Astrocyte of the cerebellum (primary cell): ENCODE measurements at regions not wholly inside any gene's neighbourhood (a gene's known extent, or its start where the extent isn't known, plus 50 kb on each side); places are given as distances from the start of the nearest gene placed in this dataset.
A peak's percentile ranks its signal among the peaks of the same experiment; 100 is the strongest.

Source experiments
- DNase-seq: peaks from one replicate; pipeline ENCODE4 v3.0.0-alpha.2; 2011; ENCODE audit warnings: low read depth
- H3K4me3 ChIP-seq: 2 replicates; pipeline ENCODE4 v1.5.1; 2011; ENCODE audit warnings: mild to moderate bottlenecking, low read depth, low read length, moderate library complexity
- in situ Hi-C: cut with HindIII; loops from 2 replicates; pipeline ENCODE4 v1.10.0; 2017; ENCODE audit warnings: low sequenced_read_pairs
- TF ChIP-seq, protein P1 (sequence below): IDR thresholded peaks from 2 replicates; pipeline ENCODE4 v1.5.1; 2012; ENCODE audit warnings: low read length, low read depth, moderate library complexity, mild to moderate bottlenecking; ENCODE audit errors: missing control alignments

DNA sequence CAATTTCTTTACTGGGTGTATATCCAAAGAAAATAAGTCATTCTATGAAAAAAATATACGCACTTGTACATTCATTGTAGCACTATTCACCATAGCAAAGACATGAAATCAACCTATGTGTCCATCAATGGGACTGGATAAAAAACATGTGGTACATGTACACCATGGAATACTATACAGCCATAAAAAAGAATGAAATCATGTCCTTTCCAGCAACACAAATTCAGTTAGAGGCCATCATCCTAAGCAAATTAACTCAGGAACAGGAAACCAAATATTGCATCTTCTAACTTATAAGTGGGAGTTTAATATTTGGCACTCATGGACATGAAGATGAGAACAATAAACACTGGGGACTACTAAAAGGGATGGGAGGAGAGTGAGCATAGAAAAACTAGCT, 325.7 kb downstream of the TGFB2 start:
- in situ Hi-C loops: no loop called here
- TF ChIP-seq, protein P1, sequence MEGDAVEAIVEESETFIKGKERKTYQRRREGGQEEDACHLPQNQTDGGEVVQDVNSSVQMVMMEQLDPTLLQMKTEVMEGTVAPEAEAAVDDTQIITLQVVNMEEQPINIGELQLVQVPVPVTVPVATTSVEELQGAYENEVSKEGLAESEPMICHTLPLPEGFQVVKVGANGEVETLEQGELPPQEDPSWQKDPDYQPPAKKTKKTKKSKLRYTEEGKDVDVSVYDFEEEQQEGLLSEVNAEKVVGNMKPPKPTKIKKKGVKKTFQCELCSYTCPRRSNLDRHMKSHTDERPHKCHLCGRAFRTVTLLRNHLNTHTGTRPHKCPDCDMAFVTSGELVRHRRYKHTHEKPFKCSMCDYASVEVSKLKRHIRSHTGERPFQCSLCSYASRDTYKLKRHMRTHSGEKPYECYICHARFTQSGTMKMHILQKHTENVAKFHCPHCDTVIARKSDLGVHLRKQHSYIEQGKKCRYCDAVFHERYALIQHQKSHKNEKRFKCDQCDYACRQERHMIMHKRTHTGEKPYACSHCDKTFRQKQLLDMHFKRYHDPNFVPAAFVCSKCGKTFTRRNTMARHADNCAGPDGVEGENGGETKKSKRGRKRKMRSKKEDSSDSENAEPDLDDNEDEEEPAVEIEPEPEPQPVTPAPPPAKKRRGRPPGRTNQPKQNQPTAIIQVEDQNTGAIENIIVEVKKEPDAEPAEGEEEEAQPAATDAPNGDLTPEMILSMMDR: no peak
- no peak for DNase-seq
- H3K4me3 ChIP-seq: no peak overlapping the region

DNA sequence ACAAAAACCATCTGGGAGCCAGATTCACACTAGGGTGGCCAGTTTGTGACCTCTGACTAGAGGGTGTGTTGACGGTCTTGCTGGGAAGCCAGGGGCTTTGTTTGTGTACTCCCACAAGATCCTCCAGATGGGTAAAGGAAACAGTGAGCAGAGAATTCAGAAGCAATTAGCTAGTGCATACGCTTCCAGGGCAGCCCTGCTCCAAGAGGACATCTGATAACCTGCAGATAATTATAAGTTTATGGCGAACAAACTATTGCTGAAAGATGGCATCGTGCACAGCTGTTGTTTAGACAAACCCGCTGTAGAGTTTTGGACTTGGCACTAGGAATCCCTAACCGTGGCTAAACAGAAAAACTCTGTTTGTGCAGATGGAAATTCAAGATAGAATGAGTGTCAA, 326.4 kb downstream of the TGFB2 start:
- H3K4me3 ChIP-seq: no peak overlapping the region
- in situ Hi-C loops: no loop called here
- TF ChIP-seq, protein P1: no peak
- DNase-seq: no peak

DNA sequence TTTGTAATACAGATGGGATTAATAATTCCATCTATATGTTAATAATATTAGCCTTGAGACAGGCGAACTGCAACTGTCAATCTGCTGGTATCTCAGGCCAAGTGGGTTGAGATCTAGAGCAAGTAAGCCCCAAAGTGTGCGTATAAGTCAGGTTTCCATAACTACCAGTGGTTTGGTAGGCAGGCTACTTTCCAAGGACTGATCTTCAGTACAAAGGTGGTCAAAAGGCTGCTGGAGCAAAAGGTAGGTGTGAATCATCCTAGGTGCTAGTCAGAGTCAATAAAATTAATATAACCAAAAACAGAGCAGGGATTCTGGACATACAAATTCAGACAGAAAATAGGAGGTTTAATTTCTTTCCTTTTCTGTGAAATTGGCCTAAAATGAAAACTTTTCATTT, 328.0 kb downstream of the TGFB2 start:
- no peak overlapping the region for H3K4me3 ChIP-seq
- in situ Hi-C loops: no loop called here
- no peak for DNase-seq
- TF ChIP-seq, protein P1: no peak

DNA sequence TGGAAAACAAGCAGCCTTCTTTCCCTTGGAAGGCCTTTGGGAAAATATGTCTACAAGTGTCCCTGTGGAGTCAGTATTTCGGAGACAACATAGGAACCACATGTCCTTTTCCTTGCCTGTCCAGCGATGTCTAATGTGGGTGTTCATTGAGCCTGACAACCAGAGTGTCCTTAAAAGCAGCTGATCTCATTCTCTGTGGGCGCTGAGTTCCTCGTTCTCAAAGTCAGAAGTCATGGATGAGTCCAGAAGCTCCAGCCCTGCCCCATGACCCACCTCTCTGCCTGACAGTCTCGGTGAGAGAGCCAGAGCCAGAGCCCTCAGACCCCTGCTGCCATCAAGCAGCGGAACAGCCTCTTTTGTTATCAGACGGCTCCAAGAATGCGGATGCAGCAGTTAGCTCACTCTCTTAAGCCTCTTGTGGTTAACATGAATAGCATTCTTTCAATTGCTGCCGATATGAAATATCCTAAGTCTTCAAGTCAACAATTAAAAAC, 329.2 kb downstream of the TGFB2 start:
- DNase-seq: peak; percentile 92
- in situ Hi-C loops: no loop called here
- no peak overlapping the region for H3K4me3 ChIP-seq
- TF ChIP-seq, protein P1: no peak

DNA sequence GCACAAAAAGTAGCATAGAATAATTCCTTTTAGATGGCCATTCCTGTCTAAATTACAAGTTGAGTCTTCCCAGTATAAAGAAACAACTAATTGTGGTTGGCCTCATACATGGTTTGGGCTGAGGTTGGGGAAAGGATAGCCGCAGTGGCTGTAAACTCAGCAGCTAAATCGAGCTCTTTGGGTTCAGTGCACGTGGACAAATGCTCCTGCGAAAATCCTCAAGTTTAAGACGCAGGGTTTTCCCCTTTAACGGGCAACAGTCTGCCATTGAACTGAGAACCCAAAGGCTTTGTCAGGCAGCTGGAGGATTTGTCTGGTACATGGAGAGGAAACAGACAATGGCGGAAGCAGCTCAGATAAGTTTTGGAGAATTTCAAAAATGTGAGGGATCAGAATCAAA, 331.9 kb downstream of the TGFB2 start:
- in situ Hi-C loops: no loop called here
- no peak overlapping the region for H3K4me3 ChIP-seq
- DNase-seq: no peak
- TF ChIP-seq, protein P1: no peak

DNA sequence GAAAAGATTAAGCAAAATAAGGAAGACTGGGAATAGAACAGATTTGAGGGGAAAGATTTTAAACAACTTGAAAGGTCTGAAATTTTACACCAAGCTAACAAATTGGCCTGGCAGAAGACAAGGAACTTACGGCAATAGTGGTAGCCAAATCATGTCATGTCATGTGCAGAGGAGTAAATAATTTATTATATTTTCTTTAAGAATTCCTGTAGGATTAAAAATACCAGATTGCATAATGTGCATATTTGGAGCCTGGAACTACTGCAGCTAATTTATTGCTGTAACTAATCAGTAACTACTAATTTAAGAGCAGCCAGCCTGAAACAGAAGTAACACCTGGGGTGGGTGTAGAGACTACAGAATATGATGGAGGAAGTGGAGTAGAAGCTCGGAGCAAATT, 334.3 kb downstream of the TGFB2 start:
- H3K4me3 ChIP-seq: no peak overlapping the region
- in situ Hi-C loops: no loop called here

More for the DNA sequence above, 334.3 kb downstream of the TGFB2 start:
- DNase-seq: no peak
- TF ChIP-seq, protein P1: no peak
